ENCODE measurements at regions not wholly inside any gene's neighbourhood (a gene's known extent, or its start where the extent isn't known, plus 50 kb on each side); places are given as distances from the start of the nearest gene placed in this dataset.

DNA sequence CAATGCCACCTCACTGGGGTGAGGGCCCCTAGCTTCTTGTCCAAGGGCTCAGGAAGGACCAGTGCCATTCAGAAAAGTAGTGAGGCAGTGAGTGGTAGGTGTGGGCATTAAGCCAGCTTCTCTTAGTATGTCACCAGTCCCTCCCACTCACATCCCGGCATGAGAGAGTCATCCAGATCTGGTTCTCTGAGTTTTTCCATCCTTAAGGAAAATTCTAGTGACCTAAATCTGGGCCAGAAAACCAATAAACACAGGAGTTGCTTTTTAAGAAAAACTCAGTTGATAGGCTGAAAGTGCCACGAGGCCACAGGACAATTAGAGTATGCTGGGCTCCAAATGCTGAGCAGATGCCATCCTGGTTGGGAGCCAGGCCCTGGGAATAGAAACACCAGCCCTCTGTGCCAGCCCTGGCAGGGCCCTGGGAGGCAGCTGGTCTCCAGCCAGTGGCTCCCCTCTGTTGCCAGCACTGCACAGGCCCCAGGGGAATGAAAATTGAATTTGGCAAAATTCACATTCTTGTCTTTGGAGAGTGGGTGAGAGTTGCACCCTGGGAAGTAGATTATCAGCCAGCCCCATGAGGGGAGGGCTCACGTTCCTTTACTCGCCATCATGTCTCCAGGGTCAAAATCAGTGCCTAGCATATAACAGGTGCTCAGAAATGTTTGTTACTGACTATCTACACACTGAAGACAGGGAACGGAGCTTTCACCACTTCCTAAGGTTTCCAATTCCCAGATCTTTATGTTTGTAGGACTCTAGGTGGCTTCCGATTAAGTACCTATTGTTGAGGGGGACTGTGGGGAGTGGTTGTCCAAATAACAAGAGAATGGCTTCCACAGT, 52.8 kb downstream of the FAM43A start:
- TF ChIP-seq POLR2AphosphoS5 (IDR thresholded peaks at IDR 0.05) (no peak), POLR2A (IDR thresholded peaks at IDR 0.05) (no peak)
- TF ChIP-seq, protein P1, sequence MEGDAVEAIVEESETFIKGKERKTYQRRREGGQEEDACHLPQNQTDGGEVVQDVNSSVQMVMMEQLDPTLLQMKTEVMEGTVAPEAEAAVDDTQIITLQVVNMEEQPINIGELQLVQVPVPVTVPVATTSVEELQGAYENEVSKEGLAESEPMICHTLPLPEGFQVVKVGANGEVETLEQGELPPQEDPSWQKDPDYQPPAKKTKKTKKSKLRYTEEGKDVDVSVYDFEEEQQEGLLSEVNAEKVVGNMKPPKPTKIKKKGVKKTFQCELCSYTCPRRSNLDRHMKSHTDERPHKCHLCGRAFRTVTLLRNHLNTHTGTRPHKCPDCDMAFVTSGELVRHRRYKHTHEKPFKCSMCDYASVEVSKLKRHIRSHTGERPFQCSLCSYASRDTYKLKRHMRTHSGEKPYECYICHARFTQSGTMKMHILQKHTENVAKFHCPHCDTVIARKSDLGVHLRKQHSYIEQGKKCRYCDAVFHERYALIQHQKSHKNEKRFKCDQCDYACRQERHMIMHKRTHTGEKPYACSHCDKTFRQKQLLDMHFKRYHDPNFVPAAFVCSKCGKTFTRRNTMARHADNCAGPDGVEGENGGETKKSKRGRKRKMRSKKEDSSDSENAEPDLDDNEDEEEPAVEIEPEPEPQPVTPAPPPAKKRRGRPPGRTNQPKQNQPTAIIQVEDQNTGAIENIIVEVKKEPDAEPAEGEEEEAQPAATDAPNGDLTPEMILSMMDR (IDR thresholded peaks at IDR 0.05) = no peak
- no peak overlapping the region for H3K4me3 ChIP-seq
- H3K4me1 ChIP-seq = peaks cover 0 to 4% of the 10 kb centered on the region in 2 donors
- peak overlapping the region; percentile 41 to 55 for H3K27ac ChIP-seq
- no peaks in the 10 kb centered on the region for H3K9me3 ChIP-seq
- intact Hi-C loops (cut with DNase I; ENCODE audit: low total_unique reads) = no loop called here
- no peaks in the 10 kb centered on the region for H3K36me3 ChIP-seq
- no peaks in the 10 kb centered on the region for H3K27me3 ChIP-seq
- DNase-seq (ENCODE audit: low spot score in 2 of 2) = peak in 1 of 2 donors; percentile 77

DNA sequence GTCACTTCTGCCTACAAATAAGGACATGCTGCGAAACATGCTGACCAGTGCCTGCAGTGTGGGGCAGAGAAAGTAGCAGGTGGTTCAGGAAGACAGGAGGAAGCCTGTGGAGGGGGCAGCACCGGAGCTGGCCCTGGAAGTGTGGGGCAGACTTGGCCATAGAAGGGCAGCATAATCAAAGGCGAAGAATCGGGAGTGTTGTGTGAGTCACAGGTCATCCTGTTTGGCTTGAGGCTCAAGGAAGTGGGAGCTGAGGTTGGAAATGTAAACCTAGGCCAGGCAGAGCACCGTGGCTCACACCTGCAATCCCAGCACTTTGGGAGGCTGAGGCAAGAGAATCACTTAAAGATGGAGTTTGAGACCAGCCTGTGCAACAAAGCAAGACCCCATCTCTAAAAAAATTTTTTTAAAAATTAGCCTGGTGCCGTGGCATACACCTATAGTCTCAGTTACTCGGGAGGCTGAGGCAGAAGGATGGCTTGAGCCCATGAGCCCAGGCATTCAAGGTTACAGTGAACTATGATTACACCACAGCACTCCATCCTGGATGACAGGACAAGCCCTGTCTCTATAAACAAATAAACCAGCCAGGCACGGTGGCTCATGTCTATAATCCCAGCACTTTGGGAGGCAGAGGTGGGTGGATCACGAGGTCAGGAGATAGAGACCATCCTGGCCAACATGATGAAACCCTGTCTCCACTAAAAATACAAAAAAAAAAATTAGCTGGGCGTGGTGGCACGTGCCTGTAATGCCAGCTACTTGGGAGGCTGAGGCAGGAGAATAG, 54.0 kb downstream of the FAM43A start:
- H3K4me1 ChIP-seq = peaks cover 0 to 4% of the 10 kb centered on the region in 2 donors
- H3K27ac ChIP-seq = no peak overlapping the region
- H3K9me3 ChIP-seq = no peaks in the 10 kb centered on the region
- H3K36me3 ChIP-seq = no peaks in the 10 kb centered on the region
- no peaks in the 10 kb centered on the region for H3K27me3 ChIP-seq
- no peak for DNase-seq (ENCODE audit: low spot score in 2 of 2)
- TF ChIP-seq, protein P1 (IDR thresholded peaks at IDR 0.05) = no peak
- no peak for TF ChIP-seq POLR2AphosphoS5 (IDR thresholded peaks at IDR 0.05)
- intact Hi-C loops (cut with DNase I; ENCODE audit: low total_unique reads) = no loop called here
- no peak overlapping the region for H3K4me3 ChIP-seq

DNA sequence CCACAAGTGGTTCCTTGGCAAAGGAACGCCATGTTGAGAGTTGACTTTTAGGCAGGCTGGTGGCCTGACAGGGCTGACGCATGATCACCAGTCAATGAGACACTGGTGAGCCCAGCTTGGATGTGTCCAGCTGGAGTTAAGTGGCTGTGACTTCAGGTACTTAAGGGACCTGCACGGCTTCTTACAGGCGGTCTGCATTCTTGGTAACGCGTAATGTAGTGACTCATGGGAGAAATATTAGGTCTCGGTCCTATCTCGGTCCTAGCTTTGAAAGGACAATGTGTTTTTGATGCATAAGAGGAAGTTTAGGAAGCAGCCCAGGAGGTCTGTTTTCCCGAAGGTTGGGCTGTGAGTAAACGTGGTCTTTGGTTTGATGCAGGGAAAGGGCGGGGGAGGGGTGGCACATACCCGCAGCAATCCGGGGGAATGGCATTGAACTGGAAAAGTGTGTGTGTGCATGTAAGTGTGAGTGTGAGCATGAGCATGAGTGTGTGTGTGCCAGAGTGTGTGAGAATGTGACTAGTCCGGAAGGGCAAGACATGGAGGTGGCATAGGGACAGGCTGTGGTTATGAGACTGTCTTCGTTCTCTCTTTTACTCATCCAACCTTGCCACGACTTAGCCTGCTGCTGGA, 55.3 kb downstream of the FAM43A start:
- Histone ChIP-seq H3K4me3 (no peak overlapping the region), H3K27ac (no peak overlapping the region), H3K9me3 (no peaks in the 10 kb centered on the region), H3K4me1 (peaks cover 0 to 4% of the 10 kb centered on the region in 2 donors), H3K36me3 (no peaks in the 10 kb centered on the region), H3K27me3 (no peaks in the 10 kb centered on the region)
- no peak for TF ChIP-seq POLR2AphosphoS5 (IDR thresholded peaks at IDR 0.05)
- TF ChIP-seq, protein P1 (IDR thresholded peaks at IDR 0.05) = no peak
- TF ChIP-seq POLR2A (IDR thresholded peaks at IDR 0.05) = no peak
- no peak for DNase-seq (ENCODE audit: low spot score in 2 of 2)
- intact Hi-C loops (cut with DNase I; ENCODE audit: low total_unique reads) = no loop called here

DNA sequence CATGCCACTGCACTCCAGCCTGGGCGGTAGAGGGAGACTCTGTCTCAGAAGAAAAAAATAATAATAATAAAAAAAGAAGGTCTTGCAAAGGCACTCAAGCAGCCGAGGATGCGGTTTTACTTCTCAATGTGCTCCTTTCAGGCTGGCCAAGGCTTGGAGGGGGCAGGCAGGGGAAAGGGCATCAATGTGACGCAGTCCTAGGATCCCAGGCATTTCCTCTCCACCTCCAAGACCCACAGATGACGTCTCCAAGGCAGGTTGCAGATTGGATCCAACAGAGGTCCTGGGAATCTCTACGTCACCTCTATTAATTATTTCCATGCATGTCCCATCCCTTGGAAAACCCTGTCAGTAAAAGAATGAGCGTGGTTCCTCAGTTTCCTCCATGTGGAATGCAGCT, 56.2 kb downstream of the FAM43A start:
- TF ChIP-seq POLR2AphosphoS5 (IDR thresholded peaks at IDR 0.05) (no peak), POLR2A (IDR thresholded peaks at IDR 0.05) (no peak)
- TF ChIP-seq, protein P1 (IDR thresholded peaks at IDR 0.05) = no peak

More for the DNA sequence above, 56.2 kb downstream of the FAM43A start:
- peaks cover 0 to 4% of the 10 kb centered on the region in 2 donors for H3K4me1 ChIP-seq
- H3K27me3 ChIP-seq = no peaks in the 10 kb centered on the region
- H3K9me3 ChIP-seq = no peaks in the 10 kb centered on the region
- intact Hi-C loops (cut with DNase I; ENCODE audit: low total_unique reads) = no loop called here
- no peak overlapping the region for H3K27ac ChIP-seq
- no peaks in the 10 kb centered on the region for H3K36me3 ChIP-seq
- no peak overlapping the region for H3K4me3 ChIP-seq
- DNase-seq (ENCODE audit: low spot score in 2 of 2) = no peak
